ENCODE measurements at regions not wholly inside any gene's neighbourhood (a gene's known extent, or its start where the extent isn't known, plus 50 kb on each side); places are given as distances from the start of the nearest gene placed in this dataset.
A peak's percentile ranks its signal among the peaks of the same experiment; 100 is the strongest.

DNA sequence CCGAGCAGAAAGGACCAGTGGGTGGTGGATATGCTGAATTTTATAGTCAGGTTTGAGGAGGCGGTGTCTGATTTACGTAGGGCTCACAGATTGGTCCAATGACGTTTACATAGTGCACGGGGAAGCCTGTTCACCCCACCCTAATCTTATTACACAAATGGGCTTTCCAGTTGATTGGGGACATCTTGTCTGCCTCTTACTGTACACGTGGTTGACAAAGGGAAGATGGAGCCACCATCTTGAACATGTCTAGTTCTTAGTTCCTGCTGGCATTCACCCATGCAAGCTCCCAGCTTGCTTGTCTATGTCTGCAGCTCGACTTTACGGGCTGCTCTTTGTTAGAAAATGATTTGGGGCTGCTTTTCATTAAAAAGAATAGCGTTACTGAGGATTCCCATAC lies 332.0 kb upstream of the SLCO3A1 start:
- no peak for DNase-seq

- DNase-seq = no peak
Measured at GRCh38 chr15:91521996-91522395, 331.5 kb upstream of the SLCO3A1 start.

DNA sequence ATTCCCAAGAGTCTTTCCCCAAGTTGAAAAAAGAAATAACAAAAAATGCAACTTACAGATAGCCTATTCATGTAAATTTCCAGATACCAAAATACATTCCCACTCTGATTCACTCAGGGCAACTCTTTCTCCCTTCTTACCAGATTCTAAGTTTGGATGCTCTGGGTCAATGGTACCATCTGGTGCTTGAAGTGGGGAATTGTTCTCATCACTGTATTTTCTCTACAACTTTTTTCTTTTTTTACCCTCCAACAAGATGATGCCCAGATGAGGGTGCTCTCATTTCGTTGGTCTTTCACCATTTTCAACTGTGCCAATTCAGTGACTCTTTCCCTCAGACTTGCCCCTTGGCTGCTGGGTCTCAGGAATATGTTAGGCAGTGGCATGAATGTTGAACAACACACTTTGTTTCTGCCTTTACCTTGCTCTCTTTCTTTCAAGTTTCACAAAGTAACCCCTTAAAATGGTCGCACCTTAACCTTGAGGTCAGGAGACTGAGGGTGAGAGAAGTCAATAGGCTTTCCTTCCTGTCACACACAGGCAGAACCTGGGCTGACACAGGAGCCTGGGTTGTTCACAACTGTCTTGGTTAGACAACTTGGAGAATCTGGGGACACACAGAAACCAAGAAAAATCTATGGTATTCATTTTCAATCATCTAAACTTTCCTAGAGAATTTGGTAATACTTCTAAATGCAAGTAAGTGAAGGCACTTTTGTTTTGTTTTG lies 330.7 kb upstream of the SLCO3A1 start:
- peak in 26 of 56 donors; percentile 3 to 49 (median 20) for DNase-seq

GRCh38 chr15:91523596-91523995 lies 329.9 kb upstream of the SLCO3A1 start:
- no peak for DNase-seq

GRCh38 chr15:91524534-91524933 lies 329.0 kb upstream of the SLCO3A1 start:
- DNase-seq = no peak

DNA sequence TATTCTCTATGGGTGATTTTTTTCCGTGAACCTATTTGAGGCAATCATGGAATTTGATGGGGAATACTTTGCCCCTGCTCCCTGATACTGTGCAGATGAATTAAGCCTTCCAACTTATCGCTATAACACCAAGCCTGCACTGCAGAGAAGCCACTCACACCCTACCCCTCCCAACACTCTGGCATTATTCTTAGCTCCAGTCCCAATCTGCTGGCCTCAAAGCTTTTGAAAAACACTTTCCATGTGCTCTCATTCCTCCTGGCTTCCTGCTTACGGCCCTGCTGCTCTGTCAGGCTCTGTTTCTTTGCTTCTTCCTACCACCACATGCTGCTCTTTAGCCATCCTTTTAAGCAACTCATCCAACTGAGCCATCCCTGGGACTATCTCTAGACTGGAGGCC lies 327.8 kb upstream of the SLCO3A1 start:
- no peak for DNase-seq

GRCh38 chr15:91526424-91526823 lies 327.1 kb upstream of the SLCO3A1 start:
- no peak for DNase-seq

GRCh38 chr15:91528801-91529200 lies 324.7 kb upstream of the SLCO3A1 start:
- no peak for DNase-seq

DNA sequence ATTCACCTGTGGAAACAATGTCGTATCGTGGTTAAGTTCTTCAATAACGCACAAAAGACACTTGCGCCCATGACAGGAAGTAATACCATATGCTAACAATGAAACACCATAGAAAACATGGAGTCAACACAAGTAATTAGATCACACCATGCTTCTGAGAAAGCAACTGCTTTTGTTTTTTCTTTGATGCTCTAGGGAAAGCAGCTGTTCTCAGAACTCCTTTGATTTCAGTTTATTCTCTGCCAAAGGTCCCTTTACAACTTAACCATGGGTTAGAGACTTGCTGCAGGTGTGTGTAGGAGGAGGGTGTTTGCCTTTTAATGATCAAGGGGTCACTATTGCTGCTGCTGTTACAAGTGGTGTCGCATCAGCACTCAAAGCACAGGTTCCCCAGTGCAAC lies 324.0 kb upstream of the SLCO3A1 start:
- DNase-seq = no peak

DNA sequence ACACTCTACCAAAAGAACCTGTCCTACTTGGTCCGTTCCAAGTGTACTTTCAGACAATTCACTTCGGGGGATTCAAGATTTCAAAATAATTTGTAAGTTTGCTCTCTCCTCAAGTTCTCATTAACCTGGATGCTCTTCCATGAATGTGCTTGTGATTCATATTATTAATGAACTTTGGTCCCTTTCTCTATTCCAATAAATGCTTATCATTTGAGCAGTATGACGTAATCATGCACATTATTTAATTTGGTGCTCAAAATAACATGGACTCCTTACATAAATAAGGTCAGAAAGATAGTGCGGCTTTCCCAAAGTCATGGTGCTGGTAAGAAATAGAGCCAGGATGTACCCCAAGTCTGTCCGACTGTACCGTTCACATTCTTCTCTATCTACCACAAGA lies 323.2 kb upstream of the SLCO3A1 start:
- DNase-seq = no peak

- no peak for DNase-seq
Measured at GRCh38 chr15:91530956-91531582, 322.4 kb upstream of the SLCO3A1 start.

DNA sequence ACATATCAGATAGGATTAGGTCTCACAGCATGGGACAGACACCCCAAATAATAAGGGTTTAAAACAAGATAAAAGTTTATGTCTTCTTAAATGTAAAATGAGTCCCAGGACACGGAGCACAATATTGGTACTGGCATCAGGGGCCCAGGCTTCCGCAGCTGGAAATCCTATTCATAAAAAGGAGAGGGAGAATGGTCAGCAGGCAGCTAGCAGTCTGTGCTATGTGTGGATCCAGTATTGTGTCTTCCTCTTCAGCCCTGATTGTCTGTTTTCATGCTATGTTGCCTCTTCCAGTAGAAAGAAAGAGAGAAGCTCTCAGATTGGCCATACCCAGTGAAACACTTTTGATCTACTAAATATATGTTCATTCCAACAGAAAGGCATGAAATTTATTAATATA lies 319.3 kb upstream of the SLCO3A1 start:
- DNase-seq = peak in 4 of 56 donors; percentile 7 to 21 (median 13)

- DNase-seq = no peak
Measured at GRCh38 chr15:91534976-91535375, 318.5 kb upstream of the SLCO3A1 start.

DNA sequence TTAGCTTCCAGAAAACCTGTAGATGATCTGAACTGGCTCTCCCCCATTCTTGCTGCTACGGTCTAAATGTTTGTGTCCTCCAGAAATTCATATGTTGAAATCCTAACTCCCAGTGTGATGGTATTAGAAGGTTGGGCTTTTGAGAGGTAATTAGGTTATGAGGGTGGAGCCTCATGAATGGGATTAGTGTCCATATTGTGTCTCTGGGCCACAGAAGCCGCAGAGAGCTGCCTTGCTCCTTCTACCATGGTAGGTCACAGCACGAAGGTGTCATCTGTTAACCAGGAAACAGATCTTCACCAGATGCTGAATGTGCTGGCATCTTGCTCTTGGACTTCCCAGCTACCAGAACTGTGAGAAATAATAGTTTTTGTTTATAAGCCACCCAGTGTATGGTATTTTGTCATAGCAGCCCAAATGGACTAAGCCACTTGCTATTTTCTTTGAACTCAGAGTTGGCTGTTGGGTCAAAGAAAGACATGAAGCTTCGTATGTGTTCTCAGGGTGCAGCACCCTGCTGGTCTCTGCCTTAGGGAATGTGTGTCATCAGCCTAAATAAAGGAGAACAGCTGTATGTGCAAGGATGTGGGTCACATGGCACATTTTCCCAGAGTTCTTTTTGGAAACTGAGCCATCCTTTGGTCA lies 317.5 kb upstream of the SLCO3A1 start:
- no peak for DNase-seq

DNA sequence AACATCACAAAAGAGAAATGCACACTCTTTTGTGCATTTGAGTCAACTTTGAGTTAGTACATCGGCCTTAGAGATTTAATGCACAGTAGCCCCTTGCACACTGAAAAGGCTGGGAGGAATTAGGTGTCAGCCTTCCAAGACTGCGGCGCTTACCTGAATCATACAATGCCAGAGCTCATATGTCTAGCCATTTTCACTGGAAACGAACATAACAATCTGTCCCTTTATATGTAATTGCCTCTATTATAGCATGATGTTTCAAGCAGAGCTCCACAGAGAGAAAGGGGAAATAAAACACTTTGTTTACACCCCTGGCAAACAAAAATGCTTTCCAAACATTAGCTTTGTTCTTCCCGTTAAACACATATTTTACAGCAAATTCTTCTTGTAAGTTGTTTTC lies 315.7 kb upstream of the SLCO3A1 start:
- no peak for DNase-seq

DNA sequence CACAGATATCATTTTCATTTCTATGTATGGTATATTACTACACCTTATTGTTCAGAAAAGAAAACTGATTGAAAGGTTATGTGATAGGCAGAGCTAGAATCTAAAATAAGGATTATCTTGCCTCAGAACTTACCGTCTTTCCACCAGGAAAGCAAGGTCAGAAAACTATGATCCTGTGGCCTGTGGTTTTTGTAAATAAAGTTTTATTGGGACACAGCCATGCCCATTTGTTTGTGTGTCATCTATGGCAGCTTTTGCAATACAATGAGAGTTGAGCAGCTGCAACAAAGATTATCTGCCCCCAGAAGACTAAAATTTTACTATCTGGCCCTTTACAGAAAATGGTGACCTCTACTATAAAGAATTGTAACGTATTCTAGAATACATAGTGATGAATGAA lies 314.7 kb upstream of the SLCO3A1 start:
- no peak for DNase-seq

- DNase-seq = no peak
Measured at GRCh38 chr15:91541286-91541685, 312.2 kb upstream of the SLCO3A1 start.

- DNase-seq = no peak
Measured at GRCh38 chr15:91542226-91542625, 311.3 kb upstream of the SLCO3A1 start.

- DNase-seq = no peak
Measured at GRCh38 chr15:91547356-91547755, 306.2 kb upstream of the SLCO3A1 start.

- no peak for DNase-seq
Measured at GRCh38 chr15:91548549-91548948, 305.0 kb upstream of the SLCO3A1 start.

DNA sequence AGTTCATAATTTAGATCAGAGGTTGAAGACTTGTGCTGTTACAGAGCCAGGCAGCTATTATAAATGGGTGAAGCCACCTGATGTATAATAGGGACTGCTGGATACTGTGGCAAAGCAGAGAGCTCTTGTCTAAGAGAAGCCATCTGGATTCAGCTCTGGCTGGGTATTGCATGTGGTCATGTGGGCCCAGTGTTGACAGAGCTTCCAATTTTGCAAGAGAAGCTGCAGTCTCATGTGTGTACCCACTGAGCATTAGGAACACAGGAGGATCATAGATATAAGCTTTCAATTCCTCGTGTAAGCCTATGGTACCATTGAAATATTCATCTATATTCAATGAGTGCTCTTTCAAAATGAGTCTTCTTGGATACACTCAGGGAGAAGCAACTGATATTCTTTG lies 303.9 kb upstream of the SLCO3A1 start:
- DNase-seq = no peak

DNA sequence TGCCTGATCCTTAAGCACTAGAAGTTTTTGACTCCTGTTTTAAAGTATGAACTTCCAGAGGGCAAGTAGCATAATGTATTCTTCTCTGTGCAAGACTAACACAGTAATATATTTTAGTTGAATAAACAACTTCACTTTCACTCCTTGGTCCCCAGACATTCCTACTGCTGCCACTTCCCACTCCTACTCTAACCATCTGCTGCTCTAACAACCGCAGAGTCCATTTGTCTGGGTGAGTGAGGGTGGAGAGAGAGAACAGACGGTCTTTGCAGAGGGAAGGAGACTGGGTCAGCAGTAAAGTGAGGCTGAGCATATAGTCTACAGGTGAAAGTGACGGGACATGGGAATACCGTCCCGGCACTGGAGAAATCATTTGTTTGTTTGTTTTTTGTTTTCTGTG lies 301.0 kb upstream of the SLCO3A1 start:
- no peak for DNase-seq
